GM19468 (cell line): ENCODE measurements at regions not wholly inside any gene's neighbourhood (a gene's known extent, or its start where the extent isn't known, plus 50 kb on each side); places are given as distances from the start of the nearest gene placed in this dataset.
"Not testable (repeated sequence)": the region's sequence is repeated elsewhere in the genome, so short reads cannot be mapped to it uniquely, and the experiment has no call there.

Source experiments
- ATAC-seq: cut with Tn5 transposase; IDR thresholded peaks from one replicate; pipeline ENCODE4 v1.9.1; 2021; ENCODE audit warnings: mild to moderate bottlenecking, moderate library complexity, moderate number of reproducible peaks; ENCODE audit not compliant: unreplicated experiment; ENCODE audit errors: extremely low read depth

- ATAC-seq, result no peak
Observed at GRCh38 chr7:69373171-69374043, 224.9 kb upstream of the AUTS2 start.

GRCh38 chr7:69374044-69374425 is 224.2 kb upstream of the AUTS2 start:
- no peak for ATAC-seq

- ATAC-seq, result no peak
Observed at GRCh38 chr7:69377191-69377590, 221.1 kb upstream of the AUTS2 start.

GRCh38 chr7:69388452-69389137 is 209.7 kb upstream of the AUTS2 start:
- ATAC-seq, result no peak

GRCh38 chr7:69389216-69389615 is 209.1 kb upstream of the AUTS2 start:
- ATAC-seq, result no peak

GRCh38 chr7:69393912-69394311 is 204.4 kb upstream of the AUTS2 start:
- ATAC-seq, result not testable (repeated sequence)

GRCh38 chr7:69395061-69395714 is 203.1 kb upstream of the AUTS2 start:
- ATAC-seq, result no peak

GRCh38 chr7:69398986-69399385 is 199.3 kb upstream of the AUTS2 start:
- no peak for ATAC-seq

GRCh38 chr7:69399401-69399800 is 198.9 kb upstream of the AUTS2 start:
- no peak for ATAC-seq

- no peak for ATAC-seq
Observed at GRCh38 chr7:69402696-69403095, 195.6 kb upstream of the AUTS2 start.

GRCh38 chr7:69403169-69403568 is 195.1 kb upstream of the AUTS2 start:
- ATAC-seq, result no peak

GRCh38 chr7:69411018-69411417 is 187.3 kb upstream of the AUTS2 start:
- ATAC-seq, result no peak

GRCh38 chr7:69411466-69411865 is 186.8 kb upstream of the AUTS2 start:
- ATAC-seq, result no peak

- no peak for ATAC-seq
Observed at GRCh38 chr7:69412331-69413146, 185.7 kb upstream of the AUTS2 start.

GRCh38 chr7:69414555-69414954 is 183.7 kb upstream of the AUTS2 start:
- ATAC-seq, result no peak

GRCh38 chr7:69418869-69419670 is 179.2 kb upstream of the AUTS2 start:
- ATAC-seq, result no peak

- ATAC-seq, result no peak
Observed at GRCh38 chr7:69419934-69420333, 178.3 kb upstream of the AUTS2 start.

GRCh38 chr7:69422574-69422985 is 175.7 kb upstream of the AUTS2 start:
- no peak for ATAC-seq

GRCh38 chr7:69426705-69427104 is 171.6 kb upstream of the AUTS2 start:
- no peak for ATAC-seq
